GM23248 (cell line): ENCODE measurements at regions not wholly inside any gene's neighbourhood (a gene's known extent, or its start where the extent isn't known, plus 50 kb on each side); places are given as distances from the start of the nearest gene placed in this dataset.

Source experiments
- DNase-seq: peaks from one replicate; pipeline ENCODE4 v3.0.0-alpha.2; 2015
- H2AFZ ChIP-seq: fragments of 200-600 bp; sonication (generic); 2 replicates; pipeline ENCODE4 v1.6.1; 2016; ENCODE audit warnings: antibody characterized with exemption
- H3F3A ChIP-seq: fragments of 200-600 bp; sonication (generic); 2 replicates; pipeline ENCODE4 v1.6.1; 2016; ENCODE audit warnings: mild to moderate bottlenecking, antibody characterized with exemption, mixed run types; ENCODE audit not compliant: insufficient read depth
- H3K27ac ChIP-seq: fragments of 200-600 bp; sonication (generic); 2 replicates; pipeline ENCODE4 v1.5.1; 2016; ENCODE audit warnings: mild to moderate bottlenecking
- H3K27me3 ChIP-seq: fragments of 200-600 bp; sonication (generic); replicated peaks from 2 replicates; pipeline ENCODE4 v1.6.1; 2016; ENCODE audit warnings: mild to moderate bottlenecking; ENCODE audit not compliant: insufficient read depth
- H3K36me3 ChIP-seq: fragments of 200-600 bp; sonication (generic); 2 replicates; pipeline ENCODE4 v1.6.1; 2016; ENCODE audit warnings: low read depth, mild to moderate bottlenecking
- H3K4me1 ChIP-seq: fragments of 200-600 bp; sonication (generic); 2 replicates; pipeline ENCODE4 v1.6.1; 2016; ENCODE audit warnings: mild to moderate bottlenecking; ENCODE audit not compliant: insufficient read depth
- H3K4me2 ChIP-seq: fragments of 200-600 bp; sonication (generic); one replicate; pipeline ENCODE4 v1.6.1; 2016; ENCODE audit warnings: mild to moderate bottlenecking; ENCODE audit not compliant: unreplicated experiment
- H3K4me3 ChIP-seq: fragments of 200-600 bp; sonication (generic); 2 replicates; pipeline ENCODE4 v1.5.1; 2016; ENCODE audit warnings: mild to moderate bottlenecking
- H3K79me2 ChIP-seq: fragments of 200-600 bp; sonication (generic); 2 replicates; pipeline ENCODE4 v1.6.1; 2016; ENCODE audit warnings: mild to moderate bottlenecking; ENCODE audit not compliant: insufficient read depth
- H3K9ac ChIP-seq: fragments of 200-600 bp; sonication (generic); 2 replicates; pipeline ENCODE4 v1.6.1; 2016; ENCODE audit warnings: mild to moderate bottlenecking
- H3K9me2 ChIP-seq: fragments of 200-600 bp; sonication (generic); 2 replicates; pipeline ENCODE4 v1.6.1; 2016; ENCODE audit warnings: mixed run types, mild to moderate bottlenecking, moderate library complexity; ENCODE audit not compliant: insufficient read depth
- H3K9me3 ChIP-seq: fragments of 200-600 bp; sonication (generic); one replicate; pipeline ENCODE4 v1.6.1; 2017; ENCODE audit warnings: low read depth
- H4K20me1 ChIP-seq: fragments of 200-600 bp; sonication (generic); 2 replicates; pipeline ENCODE4 v1.6.0; 2016; ENCODE audit not compliant: insufficient read depth
- EZH2 ChIP-seq: fragments of 200-600 bp; sonication (generic); IDR thresholded peaks from 2 replicates; pipeline ENCODE4 v1.6.1; 2018; ENCODE audit warnings: antibody characterized with exemption, mild to moderate bottlenecking; ENCODE audit not compliant: insufficient read depth, poor library complexity, severe bottlenecking
- EZH2phosphoT487 ChIP-seq: fragments of 200-600 bp; sonication (generic); IDR thresholded peaks from 2 replicates; pipeline ENCODE4 v1.6.1; 2018; ENCODE audit warnings: antibody characterized with exemption, moderate library complexity, mild to moderate bottlenecking, low read depth; ENCODE audit not compliant: insufficient read depth
- WGBS, 2 experiments: methylation state at CpG; one replicate each; pipeline ENCODE4 v1.1.6; 2015 to 2017; ENCODE audit warnings: low lambda C conversion rate in 2 of 2, low coverage in 1 of 2; ENCODE audit errors: missing lambda C conversion rate in 2 of 2; 5-methylcytosine and 5-hydroxymethylcytosine counted together
- in situ Hi-C: fragments of 300-500 bp; cut with MboI; formaldehyde crosslinking; loops from 2 replicates; pipeline ENCODE4 v1.15.0; 2020

- in situ Hi-C loops: no loop called here
- H4K20me1 ChIP-seq: no peaks in the 10 kb centered on the region
Observed at GRCh38 chr16:86442703-86443102, 67.6 kb upstream of the FOXF1 start.

GRCh38 chr16:86443508-86444147, 66.7 kb upstream of the FOXF1 start:
- 57 to 60% methylated on average over 21 of the region's 21 CpGs for WGBS, 2 experiments
- H2AFZ ChIP-seq: no peak overlapping the region
- in situ Hi-C loops: no loop called here
- DNase-seq: no peak
- no peak overlapping the region for H3K4me3 ChIP-seq
- no peak overlapping the region for H3K9ac ChIP-seq
- no peaks in the 10 kb centered on the region for H3K79me2 ChIP-seq
- no peaks in the 10 kb centered on the region for H3F3A ChIP-seq
- H3K27me3 ChIP-seq: peaks cover 59% of the 10 kb centered on the region
- no peaks in the 10 kb centered on the region for H3K36me3 ChIP-seq
- no peaks in the 10 kb centered on the region for H3K9me2 ChIP-seq
- H3K9me3 ChIP-seq: no peaks in the 10 kb centered on the region
- no peak overlapping the region for H3K4me2 ChIP-seq
- no peaks in the 10 kb centered on the region for H3K4me1 ChIP-seq
- TF ChIP-seq EZH2 (no peak), EZH2phosphoT487 (no peak)
- no peak overlapping the region for H3K27ac ChIP-seq
- H4K20me1 ChIP-seq: no peaks in the 10 kb centered on the region

More at GRCh38 chr16:86442703-86443102, 67.6 kb upstream of the FOXF1 start:
- Histone ChIP-seq H3K27me3 (peaks cover 66% of the 10 kb centered on the region), H3K9me2 (no peaks in the 10 kb centered on the region), H3K4me2 (no peak overlapping the region), H3K4me3 (no peak overlapping the region), H3K79me2 (no peaks in the 10 kb centered on the region), H3F3A (no peaks in the 10 kb centered on the region), H2AFZ (no peak overlapping the region), H3K9me3 (no peaks in the 10 kb centered on the region), H3K36me3 (no peaks in the 10 kb centered on the region), H3K27ac (no peak overlapping the region), H3K4me1 (no peaks in the 10 kb centered on the region), H3K9ac (no peak overlapping the region)
- DNase-seq: no peak
- TF ChIP-seq EZH2phosphoT487: no peak
- no peak for TF ChIP-seq EZH2
- 46 to 52% methylated on average over 9 of the region's 9 CpGs for WGBS, 2 experiments

GRCh38 chr16:86444261-86444660, 66.1 kb upstream of the FOXF1 start:
- Histone ChIP-seq H3F3A (no peaks in the 10 kb centered on the region), H3K4me1 (no peaks in the 10 kb centered on the region), H3K4me2 (no peak overlapping the region), H3K79me2 (no peaks in the 10 kb centered on the region), H3K9me3 (no peaks in the 10 kb centered on the region), H3K9me2 (no peaks in the 10 kb centered on the region), H3K36me3 (no peaks in the 10 kb centered on the region), H2AFZ (no peak overlapping the region), H4K20me1 (no peaks in the 10 kb centered on the region), H3K4me3 (no peak overlapping the region), H3K27me3 (peaks cover 55% of the 10 kb centered on the region), H3K27ac (no peak overlapping the region), H3K9ac (no peak overlapping the region)
- TF ChIP-seq EZH2 (no peak), EZH2phosphoT487 (no peak)
- in situ Hi-C loops: no loop called here
- WGBS, 2 experiments: 9 to 10% methylated on average over 16 to 17 of the region's 17 CpGs
- no peak for DNase-seq

GRCh38 chr16:86444661-86445060, 65.7 kb upstream of the FOXF1 start:
- Histone ChIP-seq H3K36me3 (no peaks in the 10 kb centered on the region), H3K27ac (no peak overlapping the region), H3K9me2 (no peaks in the 10 kb centered on the region), H3K4me2 (no peak overlapping the region), H3K27me3 (peaks cover 53% of the 10 kb centered on the region), H3K9ac (no peak overlapping the region), H3K4me3 (no peak overlapping the region), H3F3A (no peaks in the 10 kb centered on the region), H4K20me1 (no peaks in the 10 kb centered on the region), H3K4me1 (no peaks in the 10 kb centered on the region), H3K79me2 (no peaks in the 10 kb centered on the region), H2AFZ (no peak overlapping the region), H3K9me3 (no peaks in the 10 kb centered on the region)
- WGBS, 2 experiments: 35 to 44% methylated on average over 5 of the region's 5 CpGs
- no peak for TF ChIP-seq EZH2
- TF ChIP-seq EZH2phosphoT487: no peak
- in situ Hi-C loops: no loop called here
- DNase-seq: no peak
